ENCODE measurements at regions not wholly inside any gene's neighbourhood (a gene's known extent, or its start where the extent isn't known, plus 50 kb on each side); places are given as distances from the start of the nearest gene placed in this dataset.
"Not testable (repeated sequence)": the region's sequence is repeated elsewhere in the genome, so short reads cannot be mapped to it uniquely, and the experiment has no call there.

DNA sequence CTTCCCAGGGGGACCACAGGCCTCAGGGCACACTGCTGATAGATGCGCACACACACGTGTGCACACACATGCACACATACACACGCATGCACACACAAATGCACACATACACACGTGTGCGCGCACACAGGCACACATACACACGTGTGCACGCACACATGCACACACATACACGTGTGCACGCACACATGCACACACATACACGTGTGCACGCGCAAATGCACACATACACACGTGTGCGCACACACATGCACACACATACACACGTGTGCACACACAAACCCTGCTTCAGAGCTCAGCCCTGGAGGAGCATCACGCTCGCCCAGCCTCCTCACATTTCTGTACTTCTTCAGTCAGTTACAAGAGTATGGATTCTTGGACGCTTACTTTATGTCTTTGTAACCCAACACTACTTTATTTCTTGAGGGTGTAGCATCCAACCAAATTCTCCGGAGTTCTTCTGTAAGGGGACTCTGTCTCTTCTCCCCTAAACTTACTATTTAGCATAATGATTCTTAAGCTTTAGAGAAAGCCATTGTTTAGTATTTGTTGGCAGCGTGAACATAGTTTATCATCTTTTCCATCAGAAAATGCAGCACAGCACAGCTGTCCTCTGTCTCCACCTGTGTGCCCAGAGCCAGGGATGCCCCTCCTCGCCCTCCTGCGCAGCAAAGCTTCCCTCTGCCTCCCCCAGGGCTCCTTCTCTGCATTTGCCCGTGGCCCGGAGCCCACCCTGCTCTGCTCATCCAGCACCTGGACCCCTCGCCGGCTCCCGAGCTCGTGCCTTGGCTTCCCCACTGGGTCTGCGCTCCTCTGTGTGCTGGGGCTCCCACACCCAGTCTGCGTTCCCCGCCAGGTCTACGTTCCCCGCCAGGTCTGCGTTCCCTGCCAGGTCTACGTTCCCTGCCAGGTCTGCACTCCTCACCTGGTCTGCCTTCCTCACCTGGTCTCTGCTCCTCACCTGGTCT lies 74.4 kb upstream of the CTDP1 start:
- peak in 1 of 2 donors; percentile 2 for DNase-seq (ENCODE audit: low spot score in 2 of 2)
- no peaks in the 10 kb centered on the region for H3K27me3 ChIP-seq
- TF ChIP-seq POLR2A (IDR thresholded peaks at IDR 0.05) (no peak), CTCF (IDR thresholded peaks at IDR 0.05) (no peak), EP300 (IDR thresholded peaks at IDR 0.05) (no peak)
- H3K9me3 ChIP-seq: no peaks in the 10 kb centered on the region
- H3K4me1 ChIP-seq: peaks cover 0 to 6% (median 0%) of the 10 kb centered on the region in 4 donors
- H3K36me3 ChIP-seq: no peaks in the 10 kb centered on the region
- 86 to 88% methylated on average over 36 of the region's 36 CpGs for WGBS, 2 donors
- no peak overlapping the region for H3K27ac ChIP-seq
- no peak overlapping the region for H3K4me3 ChIP-seq

DNA sequence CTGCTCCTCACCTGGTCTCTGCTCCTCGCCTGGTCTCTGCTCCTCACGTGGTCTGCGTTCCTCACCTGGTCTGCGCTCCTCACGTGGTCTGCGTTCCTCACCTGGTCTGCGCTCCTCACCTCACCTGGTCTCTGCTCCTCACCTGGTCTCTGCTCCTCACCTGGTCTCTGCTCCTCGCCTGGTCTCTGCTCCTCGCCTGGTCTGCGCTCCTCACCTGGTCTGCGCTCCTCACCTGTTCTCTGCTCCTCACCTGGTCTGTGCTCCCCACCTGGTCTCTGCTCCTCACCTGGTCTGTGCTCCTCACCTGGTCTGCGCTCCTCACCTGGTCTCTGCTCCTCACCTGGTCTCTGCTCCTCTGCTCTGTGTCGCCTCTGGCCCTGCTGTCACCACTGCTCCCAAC lies 73.5 kb upstream of the CTDP1 start:
- not testable (repeated sequence) for H3K4me3 ChIP-seq; H3K9me3 ChIP-seq; H3K27ac ChIP-seq; H3K27me3 ChIP-seq; H3K36me3 ChIP-seq; DNase-seq (ENCODE audit: low spot score in 2 of 2)
- H3K4me1 ChIP-seq: peaks cover 0 to 12% (median 0%) of the 10 kb centered on the region in 4 donors
- WGBS, 2 donors: 91 to 92% methylated on average over 13 of the region's 13 CpGs

DNA sequence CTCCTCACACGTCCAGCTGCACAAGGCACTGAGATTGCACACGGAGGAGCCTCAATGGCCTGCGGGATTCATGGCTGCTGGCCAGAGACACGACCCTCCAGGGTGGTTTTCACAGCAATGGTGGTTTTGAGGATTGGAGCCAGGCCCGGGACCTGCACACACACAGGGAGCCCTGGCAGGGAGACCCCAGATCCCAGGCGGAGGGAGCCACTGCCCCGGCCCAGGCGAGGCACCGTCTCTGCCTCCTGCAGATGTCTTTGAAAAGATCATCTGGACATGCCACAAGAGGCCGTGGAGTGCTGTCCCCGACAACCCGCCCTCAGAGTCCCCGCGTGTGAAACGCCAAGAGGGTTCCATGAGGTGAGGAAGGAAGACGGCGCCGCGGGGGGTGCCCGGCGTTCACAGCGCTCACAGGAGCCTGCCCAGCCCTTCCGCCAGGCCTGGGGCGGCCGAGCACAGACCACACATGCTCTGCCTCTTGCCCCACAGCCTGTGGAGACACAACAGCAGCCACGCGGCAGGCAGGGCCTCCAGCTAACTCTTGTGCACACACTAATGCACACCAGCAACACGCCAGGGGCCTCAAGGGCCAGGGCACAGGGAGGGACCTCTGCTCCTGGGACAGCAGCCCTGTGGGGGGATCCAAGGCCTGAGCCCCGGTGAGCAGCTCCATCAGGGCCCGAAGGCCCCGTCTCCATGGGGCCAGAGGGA lies 72.8 kb upstream of the CTDP1 start:
- H3K36me3 ChIP-seq: no peaks in the 10 kb centered on the region
- H3K9me3 ChIP-seq: no peaks in the 10 kb centered on the region
- peaks cover 0 to 18% (median 0%) of the 10 kb centered on the region in 4 donors for H3K4me1 ChIP-seq
- DNase-seq (ENCODE audit: low spot score in 2 of 2): peak in 1 of 2 donors; percentile 3
- WGBS, 2 donors: 78 to 81% methylated on average over 22 to 24 of the region's 31 CpGs
- no peaks in the 10 kb centered on the region for H3K27me3 ChIP-seq
- H3K4me3 ChIP-seq: no peak overlapping the region
- TF ChIP-seq EP300 (IDR thresholded peaks at IDR 0.05) (no peak), POLR2A (IDR thresholded peaks at IDR 0.05) (no peak), CTCF (IDR thresholded peaks at IDR 0.05) (no peak)
- no peak overlapping the region for H3K27ac ChIP-seq

DNA sequence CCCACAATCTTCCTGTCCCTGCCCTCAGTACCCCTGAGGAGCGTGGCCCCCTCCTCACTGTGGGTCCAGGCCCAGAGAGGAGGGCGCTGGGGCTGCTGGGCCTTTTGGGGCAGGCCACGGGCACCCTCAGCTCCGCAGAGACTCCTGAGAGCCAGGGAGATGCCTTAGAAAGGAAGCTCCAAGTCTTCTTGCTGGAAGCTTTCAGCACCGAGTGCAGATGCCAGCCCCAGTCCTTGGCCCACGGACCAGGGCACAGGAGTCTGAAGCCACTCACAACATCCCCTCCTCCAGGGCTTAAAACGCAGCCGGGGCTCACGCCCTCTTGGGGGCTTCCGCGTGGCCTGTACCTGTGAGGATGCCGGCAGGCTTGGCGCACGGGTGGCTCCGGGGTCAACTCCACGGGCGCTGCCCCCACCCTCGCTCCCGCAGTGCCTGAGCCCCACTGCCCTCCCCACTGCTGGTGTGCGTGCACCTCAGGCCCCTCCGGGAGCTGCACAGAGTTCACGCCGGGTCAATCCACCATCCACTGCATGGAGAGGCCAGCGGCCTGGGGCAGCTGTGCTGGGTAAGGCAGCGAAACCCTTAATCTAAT lies 72.1 kb upstream of the CTDP1 start:
- TF ChIP-seq POLR2A (IDR thresholded peaks at IDR 0.05): no peak
- no peak for TF ChIP-seq EP300 (IDR thresholded peaks at IDR 0.05)
- TF ChIP-seq CTCF (IDR thresholded peaks at IDR 0.05): no peak
- Histone ChIP-seq H3K4me3 (no peak overlapping the region), H3K9me3 (no peaks in the 10 kb centered on the region), H3K36me3 (no peaks in the 10 kb centered on the region), H3K27ac (no peak overlapping the region), H3K4me1 (peaks cover 0 to 17% (median 0%) of the 10 kb centered on the region in 4 donors), H3K27me3 (no peaks in the 10 kb centered on the region)
- peak in 1 of 2 donors; percentile 10 for DNase-seq (ENCODE audit: low spot score in 2 of 2)
- 79% methylated on average over 11 to 22 of the region's 25 CpGs for WGBS, 2 donors

- H3K9me3 ChIP-seq: no peaks in the 10 kb centered on the region
- peaks cover 0 to 12% (median 0%) of the 10 kb centered on the region in 4 donors for H3K4me1 ChIP-seq
- no peak overlapping the region for H3K4me3 ChIP-seq
- 82 to 83% methylated on average over 9 of the region's 9 CpGs for WGBS, 2 donors
- no peak for TF ChIP-seq POLR2A (IDR thresholded peaks at IDR 0.05)
- no peak for TF ChIP-seq EP300 (IDR thresholded peaks at IDR 0.05)
- TF ChIP-seq CTCF (IDR thresholded peaks at IDR 0.05): no peak
- H3K27ac ChIP-seq: no peak overlapping the region
- no peaks in the 10 kb centered on the region for H3K27me3 ChIP-seq
- H3K36me3 ChIP-seq: no peaks in the 10 kb centered on the region
- DNase-seq (ENCODE audit: low spot score in 2 of 2): peak in 1 of 2 donors; percentile 7
These were observed 71.5 kb upstream of the CTDP1 start for GRCh38 chr18:79608069-79608468.

All from tibial nerve (tissue), 4 donors.